Karpas-422 (cell line): ENCODE measurements at regions not wholly inside any gene's neighbourhood (a gene's known extent, or its start where the extent isn't known, plus 50 kb on each side); places are given as distances from the start of the nearest gene placed in this dataset.

Experiments used
- DNase-seq: peaks from one replicate; pipeline ENCODE4 v3.0.0-alpha.2; 2015
- H2AFZ ChIP-seq: fragments of 200-600 bp; sonication (generic); 2 replicates; pipeline ENCODE4 v1.6.1; 2014; ENCODE audit warnings: antibody characterized with exemption, low read length, mixed read lengths
- H3K27ac ChIP-seq: fragments of 200-600 bp; sonication (generic); 2 replicates; pipeline ENCODE4 v1.5.1; 2014; ENCODE audit warnings: mild to moderate bottlenecking, low read length, moderate library complexity
- H3K27me3 ChIP-seq: fragments of 200-600 bp; sonication (generic); 2 replicates; pipeline ENCODE4 v1.6.1; 2014; ENCODE audit warnings: low read length, mixed read lengths
- H3K36me3 ChIP-seq: fragments of 200-600 bp; sonication (generic); 2 replicates; pipeline ENCODE4 v1.6.1; 2014; ENCODE audit warnings: low read length, mixed read lengths; ENCODE audit not compliant: insufficient read depth
- H3K4me1 ChIP-seq: fragments of 200-600 bp; sonication (generic); 2 replicates; pipeline ENCODE4 v1.6.1; 2014; ENCODE audit warnings: mild to moderate bottlenecking, low read length, mixed read lengths
- H3K4me2 ChIP-seq: fragments of 200-600 bp; sonication (generic); 2 replicates; pipeline ENCODE4 v1.6.1; 2014; ENCODE audit warnings: low read length, low read depth, mild to moderate bottlenecking; ENCODE audit not compliant: poor library complexity, severe bottlenecking
- H3K4me3 ChIP-seq: fragments of 200-600 bp; sonication (generic); 2 replicates; pipeline ENCODE4 v1.5.1; 2014; ENCODE audit warnings: mild to moderate bottlenecking, antibody characterized with exemption, low read length, mixed read lengths
- H3K79me2 ChIP-seq: fragments of 200-600 bp; sonication (generic); 2 replicates; pipeline ENCODE4 v1.6.1; 2014; ENCODE audit warnings: mild to moderate bottlenecking, low read length, mixed read lengths
- H3K9ac ChIP-seq: fragments of 200-600 bp; sonication (generic); 2 replicates; pipeline ENCODE4 v1.6.0; 2014; ENCODE audit warnings: low read length
- H3K9me2 ChIP-seq: fragments of 200-600 bp; sonication (generic), shearing (Covaris generic); replicated peaks from 2 replicates; pipeline ENCODE4 v1.6.0; 2014; ENCODE audit warnings: mild to moderate bottlenecking, low read length, moderate library complexity; ENCODE audit not compliant: insufficient read depth
- H3K9me3 ChIP-seq: fragments of 300-700, 200-600 bp; sonication (generic); 2 replicates; pipeline ENCODE4 v1.6.1; 2014; ENCODE audit warnings: low read length, mixed read lengths
- H4K20me1 ChIP-seq: fragments of 200-600 bp; sonication (generic); 2 replicates; pipeline ENCODE4 v1.6.1; 2014; ENCODE audit warnings: mild to moderate bottlenecking, antibody characterized with exemption, low read length, low read depth; ENCODE audit not compliant: insufficient read depth

GRCh38 chr11:104432981-104433380 is 269.0 kb upstream of the PDGFD start:
- Histone ChIP-seq H3K4me3 (no peak overlapping the region), H3K9ac (no peak overlapping the region), H4K20me1 (no peaks in the 10 kb centered on the region), H3K9me2 (no peaks in the 10 kb centered on the region), H3K79me2 (no peaks in the 10 kb centered on the region), H3K9me3 (no peaks in the 10 kb centered on the region), H3K27me3 (no peaks in the 10 kb centered on the region; the same call in 1 of the 2 replicates), H3K4me2 (no peak overlapping the region), H3K4me1 (no peaks in the 10 kb centered on the region), H3K36me3 (no peaks in the 10 kb centered on the region), H2AFZ (no peak overlapping the region), H3K27ac (no peak overlapping the region)
- DNase-seq, result no peak

- Histone ChIP-seq H3K79me2 (no peaks in the 10 kb centered on the region), H3K9me2 (no peaks in the 10 kb centered on the region), H3K4me2 (no peak overlapping the region), H3K9ac (no peak overlapping the region), H3K4me1 (no peaks in the 10 kb centered on the region), H3K4me3 (no peak overlapping the region), H3K36me3 (no peaks in the 10 kb centered on the region), H4K20me1 (no peaks in the 10 kb centered on the region), H3K9me3 (no peaks in the 10 kb centered on the region), H3K27me3 (no peaks in the 10 kb centered on the region; the same call in 1 of the 2 replicates), H2AFZ (no peak overlapping the region), H3K27ac (no peak overlapping the region)
- no peak for DNase-seq
Observed at GRCh38 chr11:104432526-104432925, 268.6 kb upstream of the PDGFD start.

- H3K36me3 ChIP-seq, result no peaks in the 10 kb centered on the region
- no peak for DNase-seq
- no peaks in the 10 kb centered on the region for H4K20me1 ChIP-seq
- no peak overlapping the region for H3K4me2 ChIP-seq
- no peaks in the 10 kb centered on the region for H3K4me1 ChIP-seq
- no peaks in the 10 kb centered on the region for H3K27me3 ChIP-seq
- H3K9me2 ChIP-seq, result no peaks in the 10 kb centered on the region
- H3K4me3 ChIP-seq, result no peak overlapping the region
- H3K27ac ChIP-seq, result no peak overlapping the region
- no peaks in the 10 kb centered on the region for H3K9me3 ChIP-seq
- H3K79me2 ChIP-seq, result no peaks in the 10 kb centered on the region
- H3K9ac ChIP-seq, result no peak overlapping the region
- H2AFZ ChIP-seq, result no peak overlapping the region
Observed at GRCh38 chr11:104422324-104422944, 258.5 kb upstream of the PDGFD start.

GRCh38 chr11:104410336-104410735 is 246.4 kb upstream of the PDGFD start:
- no peak for DNase-seq
- no peak overlapping the region for H3K9ac ChIP-seq
- no peaks in the 10 kb centered on the region for H3K36me3 ChIP-seq
- no peaks in the 10 kb centered on the region for H3K4me1 ChIP-seq
- H3K4me3 ChIP-seq, result no peak overlapping the region
- H4K20me1 ChIP-seq, result no peaks in the 10 kb centered on the region
- H2AFZ ChIP-seq, result no peak overlapping the region
- H3K9me2 ChIP-seq, result no peaks in the 10 kb centered on the region
- no peaks in the 10 kb centered on the region for H3K79me2 ChIP-seq
- no peak overlapping the region for H3K27ac ChIP-seq
- no peaks in the 10 kb centered on the region; the same call in 1 of the 2 replicates for H3K27me3 ChIP-seq
- no peaks in the 10 kb centered on the region for H3K9me3 ChIP-seq
- H3K4me2 ChIP-seq, result no peak overlapping the region

GRCh38 chr11:104408630-104409029 is 244.7 kb upstream of the PDGFD start:
- Histone ChIP-seq H3K4me3 (no peak overlapping the region), H3K27ac (no peak overlapping the region), H3K27me3 (no peaks in the 10 kb centered on the region), H3K9me3 (no peaks in the 10 kb centered on the region), H3K4me1 (no peaks in the 10 kb centered on the region), H3K4me2 (no peak overlapping the region), H2AFZ (no peak overlapping the region), H3K9ac (no peak overlapping the region), H4K20me1 (no peaks in the 10 kb centered on the region), H3K79me2 (no peaks in the 10 kb centered on the region), H3K9me2 (no peaks in the 10 kb centered on the region), H3K36me3 (no peaks in the 10 kb centered on the region)
- DNase-seq, result no peak

GRCh38 chr11:104405277-104405676 is 241.3 kb upstream of the PDGFD start:
- Histone ChIP-seq H3K9me3 (no peaks in the 10 kb centered on the region), H3K4me3 (no peak overlapping the region), H4K20me1 (no peaks in the 10 kb centered on the region), H3K9me2 (no peaks in the 10 kb centered on the region), H2AFZ (no peak overlapping the region), H3K79me2 (no peaks in the 10 kb centered on the region), H3K27ac (no peak overlapping the region), H3K9ac (no peak overlapping the region), H3K36me3 (no peaks in the 10 kb centered on the region), H3K27me3 (no peaks in the 10 kb centered on the region), H3K4me1 (no peaks in the 10 kb centered on the region), H3K4me2 (no peak overlapping the region)
- no peak for DNase-seq

- H3K9ac ChIP-seq, result no peak overlapping the region
- no peaks in the 10 kb centered on the region for H4K20me1 ChIP-seq
- no peaks in the 10 kb centered on the region for H3K9me3 ChIP-seq
- H3K27ac ChIP-seq, result no peak overlapping the region
- H3K36me3 ChIP-seq, result no peaks in the 10 kb centered on the region
- no peaks in the 10 kb centered on the region for H3K4me1 ChIP-seq
- H3K4me3 ChIP-seq, result no peak overlapping the region
- H2AFZ ChIP-seq, result no peak overlapping the region
- H3K9me2 ChIP-seq, result no peaks in the 10 kb centered on the region
- H3K4me2 ChIP-seq, result no peak overlapping the region
- H3K79me2 ChIP-seq, result no peaks in the 10 kb centered on the region
- no peak for DNase-seq
- H3K27me3 ChIP-seq, result no peaks in the 10 kb centered on the region
Observed at GRCh38 chr11:104404231-104405175, 240.6 kb upstream of the PDGFD start.

- no peak for DNase-seq
- H3K9me3 ChIP-seq, result no peaks in the 10 kb centered on the region
- no peaks in the 10 kb centered on the region for H4K20me1 ChIP-seq
- H3K4me3 ChIP-seq, result no peak overlapping the region
- H3K79me2 ChIP-seq, result no peaks in the 10 kb centered on the region
- H3K9ac ChIP-seq, result no peak overlapping the region
- H3K9me2 ChIP-seq, result no peaks in the 10 kb centered on the region
- no peak overlapping the region for H3K27ac ChIP-seq
- H3K4me1 ChIP-seq, result no peaks in the 10 kb centered on the region
- no peaks in the 10 kb centered on the region for H3K27me3 ChIP-seq
- no peak overlapping the region for H3K4me2 ChIP-seq
- H2AFZ ChIP-seq, result no peak overlapping the region
- no peaks in the 10 kb centered on the region for H3K36me3 ChIP-seq
Observed at GRCh38 chr11:104402812-104403521, 239.0 kb upstream of the PDGFD start.
